Esophagus (tissue), 2 donors: ENCODE measurements at regions not wholly inside any gene's neighbourhood (a gene's known extent, or its start where the extent isn't known, plus 50 kb on each side); places are given as distances from the start of the nearest gene placed in this dataset.

Experiments
- H3K27ac ChIP-seq, 2 donors: one replicate each; pipeline ENCODE4 v1.5.1; 2013; ENCODE audit warnings: low read depth in 2 of 2, mild to moderate bottlenecking in 2 of 2, inconsistent platforms in 1 of 2, low read length in 1 of 2, moderate library complexity in 1 of 2
- H3K27me3 ChIP-seq, 2 donors: one replicate each; pipeline ENCODE4 v1.6.1; 2013; ENCODE audit warnings: low read length in 2 of 2, control low read depth in 1 of 2, mild to moderate bottlenecking in 1 of 2; ENCODE audit not compliant: insufficient read depth in 2 of 2, control insufficient read depth in 1 of 2
- H3K36me3 ChIP-seq, 2 donors: one replicate each; pipeline ENCODE4 v1.6.1; 2013; ENCODE audit warnings: low read length in 1 of 2; ENCODE audit not compliant: control insufficient read depth in 2 of 2, insufficient read depth in 2 of 2
- H3K4me1 ChIP-seq, 2 donors: one replicate each; pipeline ENCODE4 v1.6.1; 2013; ENCODE audit warnings: low read length in 1 of 2; ENCODE audit not compliant: control insufficient read depth in 2 of 2, insufficient read depth in 2 of 2
- H3K4me3 ChIP-seq, 2 donors: one replicate each; pipeline ENCODE4 v1.5.1; 2013; ENCODE audit warnings: low read length in 2 of 2, mild to moderate bottlenecking in 2 of 2, low read depth in 1 of 2, moderate library complexity in 1 of 2
- H3K9me3 ChIP-seq, 2 donors: one replicate each; pipeline ENCODE4 v1.6.1; 2013; ENCODE audit warnings: mild to moderate bottlenecking in 2 of 2, low read depth in 1 of 2, low read length in 1 of 2, moderate library complexity in 1 of 2; ENCODE audit not compliant: control insufficient read depth in 2 of 2, insufficient read depth in 1 of 2
- WGBS, 2 donors: extraction: QIAGEN DNeasy Blood & Tissue Kit; methylation state at CpG; one replicate each; pipeline ENCODE4 v1.1.7; 2013; 5-methylcytosine and 5-hydroxymethylcytosine counted together
- donor health status: healthy with polysubstance abuse.
- donor health status: Bipolar disorder and iron deficiency.

- Histone ChIP-seq H3K27me3 (no peaks in the 10 kb centered on the region), H3K9me3 (peaks cover 0 to 5% of the 10 kb centered on the region in 2 donors), H3K36me3 (no peaks in the 10 kb centered on the region), H3K27ac (no peak overlapping the region), H3K4me1 (peaks cover 0 to 3% of the 10 kb centered on the region in 2 donors), H3K4me3 (no peak overlapping the region)
- WGBS, 2 donors: 86 to 91% methylated on average over 11 of the region's 11 CpGs
Observed at GRCh38 chr2:520663-521340, 156.4 kb downstream of the TMEM18 start.

GRCh38 chr2:516944-517343 is 160.3 kb downstream of the TMEM18 start:
- 83 to 84% methylated on average over 5 of the region's 5 CpGs for WGBS, 2 donors
- Histone ChIP-seq H3K36me3 (no peaks in the 10 kb centered on the region), H3K4me3 (no peak overlapping the region), H3K27ac (no peak overlapping the region), H3K4me1 (no peaks in the 10 kb centered on the region), H3K27me3 (no peaks in the 10 kb centered on the region), H3K9me3 (peaks cover 0 to 2% of the 10 kb centered on the region in 2 donors)

GRCh38 chr2:516131-516530 is 161.1 kb downstream of the TMEM18 start:
- 88% methylated on average over 7 of the region's 7 CpGs for WGBS, 2 donors

DNA sequence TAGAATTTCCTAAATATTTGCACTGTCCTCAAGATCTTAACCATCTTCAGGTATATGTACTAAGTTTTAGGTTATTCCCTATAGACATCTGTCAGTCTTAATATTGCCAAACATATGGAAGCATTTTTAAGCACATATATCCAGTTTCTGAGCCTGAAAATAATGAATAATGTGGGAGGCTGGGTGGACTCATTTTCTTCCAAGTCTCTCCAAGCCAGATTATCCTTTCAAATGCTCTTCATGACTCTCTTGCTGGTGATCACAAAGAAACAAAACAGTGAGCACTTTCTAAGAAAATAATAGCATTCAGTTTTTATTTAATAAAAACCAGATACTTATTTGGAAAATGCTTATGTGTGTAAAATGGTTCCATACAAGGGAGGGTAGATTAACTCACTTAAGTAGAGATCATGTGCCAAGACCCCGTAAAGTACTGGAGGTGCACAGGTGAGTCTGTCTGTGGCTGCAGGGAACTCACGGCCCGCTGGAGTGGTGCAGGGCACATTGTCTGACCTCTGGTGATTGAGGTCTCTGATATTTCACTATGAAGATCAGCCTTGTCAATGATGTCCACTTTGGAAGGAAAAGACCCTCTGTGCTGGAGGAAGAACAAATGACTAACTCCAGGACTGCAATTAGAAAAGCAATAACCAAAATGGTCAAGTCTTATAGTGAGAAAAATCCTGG is 161.6 kb downstream of the TMEM18 start:
- no peak overlapping the region for H3K4me3 ChIP-seq
- H3K9me3 ChIP-seq: peaks cover 0 to under 1% of the 10 kb centered on the region in 2 donors
- WGBS, 2 donors: 90 to 92% methylated on average over 3 of the region's 3 CpGs
- no peaks in the 10 kb centered on the region for H3K36me3 ChIP-seq
- no peak overlapping the region for H3K27ac ChIP-seq
- H3K4me1 ChIP-seq: no peaks in the 10 kb centered on the region
- no peaks in the 10 kb centered on the region for H3K27me3 ChIP-seq

More at GRCh38 chr2:516131-516530, 161.1 kb downstream of the TMEM18 start:
- no peak overlapping the region for H3K27ac ChIP-seq
- no peak overlapping the region for H3K4me3 ChIP-seq
- H3K36me3 ChIP-seq: no peaks in the 10 kb centered on the region
- H3K27me3 ChIP-seq: no peaks in the 10 kb centered on the region
- no peaks in the 10 kb centered on the region for H3K4me1 ChIP-seq
- no peaks in the 10 kb centered on the region for H3K9me3 ChIP-seq

- Histone ChIP-seq H3K4me3 (no peak overlapping the region), H3K9me3 (peaks cover 0 to 5% of the 10 kb centered on the region in 2 donors), H3K27ac (no peak overlapping the region), H3K4me1 (no peaks in the 10 kb centered on the region), H3K36me3 (no peaks in the 10 kb centered on the region), H3K27me3 (no peaks in the 10 kb centered on the region)
- WGBS, 2 donors: 65 to 67% methylated on average over 2 of the region's 2 CpGs
Observed at GRCh38 chr2:513981-514706, 163.1 kb downstream of the TMEM18 start.

DNA sequence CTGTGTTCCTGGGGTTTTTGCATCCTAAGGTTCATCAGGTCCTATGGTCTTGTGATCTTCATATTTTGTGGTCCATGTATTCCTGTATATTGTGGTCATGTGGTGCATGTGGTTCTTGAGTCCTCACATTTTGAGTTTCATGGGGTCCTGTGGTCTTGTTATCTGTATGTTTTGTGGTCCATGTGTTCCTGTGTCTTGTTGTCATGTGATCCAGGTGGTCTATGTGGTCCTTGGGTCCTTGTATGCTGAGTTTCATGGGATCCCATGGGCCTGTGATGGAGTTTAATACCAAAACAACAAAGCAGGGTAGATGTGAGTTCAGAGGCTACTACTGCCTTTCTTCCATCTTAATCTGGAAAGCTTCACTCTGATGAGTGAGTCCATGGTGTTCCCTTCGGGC is 166.4 kb downstream of the TMEM18 start:
- Histone ChIP-seq H3K27me3 (no peaks in the 10 kb centered on the region), H3K4me3 (no peak overlapping the region), H3K27ac (no peak overlapping the region), H3K36me3 (no peaks in the 10 kb centered on the region), H3K9me3 (peaks cover 0 to 5% of the 10 kb centered on the region in 2 donors), H3K4me1 (no peaks in the 10 kb centered on the region)
- WGBS, 2 donors: 71 to 94% methylated on average over 1 of the region's 1 CpG

- no peak overlapping the region for H3K27ac ChIP-seq
- 78 to 82% methylated on average over 4 of the region's 4 CpGs for WGBS, 2 donors
- no peak overlapping the region for H3K4me3 ChIP-seq
- H3K27me3 ChIP-seq: no peaks in the 10 kb centered on the region
- H3K9me3 ChIP-seq: peaks cover 0 to 5% of the 10 kb centered on the region in 2 donors
- no peaks in the 10 kb centered on the region for H3K4me1 ChIP-seq
- H3K36me3 ChIP-seq: no peaks in the 10 kb centered on the region
Observed at GRCh38 chr2:509888-510287, 167.3 kb downstream of the TMEM18 start.

DNA sequence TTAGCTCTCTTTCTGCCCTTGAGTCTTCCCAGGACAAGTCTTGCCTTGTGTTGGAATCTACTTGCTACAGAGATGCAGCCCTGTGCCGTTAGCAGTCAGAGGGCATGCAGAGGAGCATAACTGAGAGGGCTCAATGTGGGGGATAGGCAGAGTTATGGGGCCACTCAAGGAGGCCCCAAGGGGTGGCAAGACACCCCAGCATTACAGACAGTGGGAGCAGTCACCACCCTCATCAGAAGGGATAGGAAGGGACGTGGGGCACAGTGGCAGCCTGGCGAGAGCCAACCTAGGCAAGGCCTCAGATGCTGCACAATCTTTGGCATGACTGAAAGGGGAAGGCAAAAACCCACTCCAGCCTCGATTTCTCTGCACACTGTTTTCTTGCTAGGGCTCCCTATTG is 169.1 kb downstream of the TMEM18 start:
- no peak overlapping the region for H3K4me3 ChIP-seq
- H3K36me3 ChIP-seq: no peaks in the 10 kb centered on the region
- H3K27me3 ChIP-seq: no peaks in the 10 kb centered on the region
- no peak overlapping the region for H3K27ac ChIP-seq
- H3K9me3 ChIP-seq: peaks cover 0 to 5% of the 10 kb centered on the region in 2 donors
- no peaks in the 10 kb centered on the region for H3K4me1 ChIP-seq
- WGBS, 2 donors: 69 to 78% methylated on average over 4 of the region's 4 CpGs

DNA sequence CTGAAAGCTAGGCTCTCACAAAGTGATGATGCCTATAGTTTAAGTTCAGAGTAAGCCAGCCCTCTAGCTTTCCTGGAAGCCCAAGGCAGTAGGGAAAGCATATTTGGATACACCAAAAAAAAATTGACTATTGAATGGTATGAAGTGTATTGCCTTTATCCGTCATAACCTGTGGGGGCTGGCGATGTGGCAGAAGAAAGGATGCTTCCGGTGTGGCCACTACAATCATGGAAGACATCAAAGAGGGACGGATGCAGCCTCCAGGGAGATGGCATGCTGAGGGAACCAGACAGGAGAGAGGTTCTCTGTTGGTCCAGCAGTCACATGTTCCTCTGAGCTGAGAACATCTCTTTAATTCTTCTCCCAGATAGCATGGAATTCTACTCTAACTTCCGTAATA is 170.3 kb downstream of the TMEM18 start:
- Histone ChIP-seq H3K27ac (no peak overlapping the region), H3K9me3 (peaks cover 0 to 5% of the 10 kb centered on the region in 2 donors), H3K36me3 (no peaks in the 10 kb centered on the region), H3K4me3 (no peak overlapping the region), H3K4me1 (no peaks in the 10 kb centered on the region), H3K27me3 (no peaks in the 10 kb centered on the region)
- WGBS, 2 donors: 86 to 93% methylated on average over 5 of the region's 5 CpGs
